Testis (tissue), 2 donors: ENCODE measurements at regions not wholly inside any gene's neighbourhood (a gene's known extent, or its start where the extent isn't known, plus 50 kb on each side); places are given as distances from the start of the nearest gene placed in this dataset.

ENCODE experiments used
- CTCF ChIP-seq, 3 experiments: fragments of 450-650 bp in 2 of 3; fragments of 200-600 bp in 1 of 3; sonication (generic) in 1 of 3; IDR thresholded peaks; one replicate each; pipeline ENCODE4 v1.5.1; 2016 to 2019; ENCODE audit warnings: antibody characterized with exemption in 3 of 3, mild to moderate bottlenecking in 2 of 3, moderate library complexity in 1 of 3
- POLR2A ChIP-seq: fragments of 450-650 bp; IDR thresholded peaks from one replicate; pipeline ENCODE4 v1.6.1; 2017; ENCODE audit warnings: antibody characterized with exemption, mild to moderate bottlenecking, moderate library complexity

GRCh38 chr3:59580499-59580898, 530.7 kb upstream of the CFAP20DC start:
- TF ChIP-seq CTCF (IDR thresholded peaks at IDR 0.05) (no peak), POLR2A (no peak)
